Breast epithelium (tissue), 3 donors: ENCODE measurements at regions not wholly inside any gene's neighbourhood (a gene's known extent, or its start where the extent isn't known, plus 50 kb on each side); places are given as distances from the start of the nearest gene placed in this dataset.

ENCODE experiments used
- POLR2A ChIP-seq: fragments of 450-650 bp; IDR thresholded peaks from one replicate; pipeline ENCODE4 v1.6.1; 2016; ENCODE audit warnings: antibody characterized with exemption, mild to moderate bottlenecking, moderate library complexity
- POLR2AphosphoS5 ChIP-seq, 3 donors: sonication (generic); formaldehyde crosslinking; IDR thresholded peaks; one replicate each; pipeline ENCODE4 v1.6.1; 2017; ENCODE audit warnings: antibody characterized with exemption in 3 of 3

GRCh38 chr5:84637662-84638375, 253.1 kb upstream of the EDIL3 start:
- TF ChIP-seq POLR2A (no peak), POLR2AphosphoS5 (IDR thresholded peaks at IDR 0.05) (no peak)
